Endothelial cell of umbilical vein (primary cell): ENCODE measurements at regions not wholly inside any gene's neighbourhood (a gene's known extent, or its start where the extent isn't known, plus 50 kb on each side); places are given as distances from the start of the nearest gene placed in this dataset.

Source experiments
- EZH2 ChIP-seq: IDR thresholded peaks from 2 replicates; pipeline ENCODE4 v1.6.1; 2012; ENCODE audit warnings: borderline replicate concordance, low read depth, mild to moderate bottlenecking, moderate library complexity, low read length, inconsistent platforms; ENCODE audit not compliant: severe bottlenecking
- GATA2 ChIP-seq: IDR thresholded peaks from 2 replicates; pipeline ENCODE4 v1.7.0; 2011; ENCODE audit warnings: low read depth, mild to moderate bottlenecking, moderate library complexity, mixed read lengths, low read length; ENCODE audit not compliant: insufficient read length, insufficient read depth
- POLR2A ChIP-seq: IDR thresholded peaks from 2 replicates; pipeline ENCODE4 v1.6.1; 2012; ENCODE audit warnings: low read depth, mild to moderate bottlenecking, control low read depth, low read length
- POLR2AphosphoS5 ChIP-seq: IDR thresholded peaks from 2 replicates; pipeline ENCODE4 v1.6.1; 2012; ENCODE audit warnings: low read depth, mild to moderate bottlenecking, control low read depth, low read length, moderate library complexity; ENCODE audit not compliant: insufficient read depth
- TF ChIP-seq, protein P1 (sequence below), 2 donors: IDR thresholded peaks; 1 replicate in 1 of 2; 2 replicates in 1 of 2; pipeline ENCODE4 v1.5.1; 2011; ENCODE audit warnings: low read length in 2 of 2, mild to moderate bottlenecking in 2 of 2, moderate library complexity in 2 of 2, control low read depth in 1 of 2, inconsistent platforms in 1 of 2, low read depth in 1 of 2; ENCODE audit not compliant: insufficient read depth in 1 of 2; ENCODE audit errors: extremely low read depth in 1 of 2
- TF ChIP-seq, protein P2 (sequence below): IDR thresholded peaks from 2 replicates; pipeline ENCODE4 v1.6.1; 2011; ENCODE audit not compliant: insufficient read depth, insufficient read length

DNA sequence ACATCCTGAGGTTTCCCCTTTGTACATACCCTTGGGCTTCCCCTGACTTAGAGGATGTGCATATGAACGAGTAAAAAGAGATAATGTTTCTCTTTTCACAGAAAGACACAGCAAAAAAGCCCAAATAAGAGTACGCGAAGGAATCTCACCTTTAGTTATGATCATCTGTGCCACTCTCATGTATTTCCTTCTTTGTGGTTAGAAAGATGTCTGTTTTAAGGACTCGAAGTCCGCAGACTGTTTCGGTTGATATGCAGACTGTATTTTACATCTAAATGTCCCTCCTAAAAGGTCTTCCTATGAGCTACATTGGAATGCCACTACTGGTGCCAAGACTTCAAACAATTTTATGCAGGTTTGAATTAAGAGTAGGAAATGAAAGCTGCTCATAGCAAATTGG, 102.3 kb upstream of the GOT2 start:
- TF ChIP-seq POLR2AphosphoS5 (no peak), EZH2 (no peak), POLR2A (no peak), GATA2 (no peak)
- TF ChIP-seq, protein P1, sequence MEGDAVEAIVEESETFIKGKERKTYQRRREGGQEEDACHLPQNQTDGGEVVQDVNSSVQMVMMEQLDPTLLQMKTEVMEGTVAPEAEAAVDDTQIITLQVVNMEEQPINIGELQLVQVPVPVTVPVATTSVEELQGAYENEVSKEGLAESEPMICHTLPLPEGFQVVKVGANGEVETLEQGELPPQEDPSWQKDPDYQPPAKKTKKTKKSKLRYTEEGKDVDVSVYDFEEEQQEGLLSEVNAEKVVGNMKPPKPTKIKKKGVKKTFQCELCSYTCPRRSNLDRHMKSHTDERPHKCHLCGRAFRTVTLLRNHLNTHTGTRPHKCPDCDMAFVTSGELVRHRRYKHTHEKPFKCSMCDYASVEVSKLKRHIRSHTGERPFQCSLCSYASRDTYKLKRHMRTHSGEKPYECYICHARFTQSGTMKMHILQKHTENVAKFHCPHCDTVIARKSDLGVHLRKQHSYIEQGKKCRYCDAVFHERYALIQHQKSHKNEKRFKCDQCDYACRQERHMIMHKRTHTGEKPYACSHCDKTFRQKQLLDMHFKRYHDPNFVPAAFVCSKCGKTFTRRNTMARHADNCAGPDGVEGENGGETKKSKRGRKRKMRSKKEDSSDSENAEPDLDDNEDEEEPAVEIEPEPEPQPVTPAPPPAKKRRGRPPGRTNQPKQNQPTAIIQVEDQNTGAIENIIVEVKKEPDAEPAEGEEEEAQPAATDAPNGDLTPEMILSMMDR (IDR thresholded peaks at IDR 0.05; ENCODE audit: extremely low read depth in 1 of 2, insufficient read depth in 1 of 2, low read depth in 1 of 2, low read length in 2 of 2): no peak
- TF ChIP-seq, protein P2, sequence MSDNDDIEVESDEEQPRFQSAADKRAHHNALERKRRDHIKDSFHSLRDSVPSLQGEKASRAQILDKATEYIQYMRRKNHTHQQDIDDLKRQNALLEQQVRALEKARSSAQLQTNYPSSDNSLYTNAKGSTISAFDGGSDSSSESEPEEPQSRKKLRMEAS: no peak
